SK-N-SH (cell line): ENCODE measurements at regions not wholly inside any gene's neighbourhood (a gene's known extent, or its start where the extent isn't known, plus 50 kb on each side); places are given as distances from the start of the nearest gene placed in this dataset.

ENCODE experiments used
- CTCF ChIP-seq: fragments of 200-600 bp; sonication (generic); IDR thresholded peaks from 2 replicates; pipeline ENCODE4 v1.6.1; 2017; ENCODE audit warnings: antibody characterized with exemption, mild to moderate bottlenecking, moderate library complexity
- EP300 ChIP-seq, 2 experiments: IDR thresholded peaks; 2 replicates each; pipeline versions ENCODE4 v1.4.0 to v1.6.1; 2012; ENCODE audit warnings: borderline replicate concordance in 1 of 2, low read depth in 1 of 2, low read length in 1 of 2
- GABPA ChIP-seq: IDR thresholded peaks from 2 replicates; pipeline ENCODE4 v1.4.0; 2012; ENCODE audit warnings: low read depth, mild to moderate bottlenecking
- JUND ChIP-seq: IDR thresholded peaks from 2 replicates; pipeline ENCODE4 v1.4.0; 2012
- MAX ChIP-seq: IDR thresholded peaks from 2 replicates; pipeline ENCODE4 v1.4.0; 2012; ENCODE audit warnings: low read depth
- POLR2AphosphoS5 ChIP-seq: IDR thresholded peaks from 2 replicates; pipeline ENCODE4 v1.6.1; 2012; ENCODE audit warnings: low read depth, low read length
- RAD21 ChIP-seq: IDR thresholded peaks from 2 replicates; pipeline ENCODE4 v1.6.1; 2012; ENCODE audit warnings: mild to moderate bottlenecking, low read length
- RCOR1 ChIP-seq: fragments of 150-350 bp; IDR thresholded peaks from 2 replicates; pipeline ENCODE4 v1.6.1; 2017; ENCODE audit warnings: antibody characterized with exemption, low read length
- RXRA ChIP-seq: IDR thresholded peaks from 2 replicates; pipeline ENCODE4 v1.4.0; 2012; ENCODE audit warnings: low read depth, mild to moderate bottlenecking, borderline replicate concordance
- SMC3 ChIP-seq: IDR thresholded peaks from 2 replicates; pipeline ENCODE4 v1.6.1; 2012; ENCODE audit warnings: low read depth, low read length, improper control_type of control experiment
- TEAD4 ChIP-seq: IDR thresholded peaks from 2 replicates; pipeline ENCODE4 v1.4.0; 2012; ENCODE audit warnings: mild to moderate bottlenecking, borderline replicate concordance; ENCODE audit not compliant: insufficient read depth
- USF2 ChIP-seq: fragments of 150-350 bp; IDR thresholded peaks from 2 replicates; pipeline ENCODE4 v1.6.1; 2017; ENCODE audit warnings: antibody characterized with exemption, low read length, low read depth, borderline replicate concordance
- YY1 ChIP-seq: IDR thresholded peaks from 2 replicates; pipeline ENCODE4 v1.4.0; 2012; ENCODE audit warnings: low read depth, mild to moderate bottlenecking
- ZBTB33 ChIP-seq: IDR thresholded peaks from 2 replicates; pipeline ENCODE4 v1.4.0; 2012; ENCODE audit warnings: low read depth, borderline replicate concordance

- no peak for TF ChIP-seq TEAD4
- no peak for TF ChIP-seq USF2
- no peak for TF ChIP-seq SMC3
- no peak for TF ChIP-seq EP300 (IDR thresholded peaks at IDR 0.05; ENCODE audit: borderline replicate concordance in 1 of 2, low read depth in 1 of 2, low read length in 1 of 2)
- no peak for TF ChIP-seq GABPA
- no peak for TF ChIP-seq ZBTB33
- no peak for TF ChIP-seq MAX
- no peak for TF ChIP-seq JUND
- TF ChIP-seq POLR2AphosphoS5 = no peak
- no peak for TF ChIP-seq RCOR1
- no peak for TF ChIP-seq RXRA
- no peak for TF ChIP-seq YY1
- no peak for TF ChIP-seq CTCF
- TF ChIP-seq RAD21 = peak; percentile 37; the same call in 1 of the 2 replicates
These were observed 80.8 kb upstream of the PAPOLG start for GRCh38 chr2:60675301-60675700.
